OCI-LY3 (cell line): ENCODE measurements at regions not wholly inside any gene's neighbourhood (a gene's known extent, or its start where the extent isn't known, plus 50 kb on each side); places are given as distances from the start of the nearest gene placed in this dataset.

Source experiments
- EZH2phosphoT487 ChIP-seq: fragments of 200-600 bp; shearing (Covaris generic); IDR thresholded peaks from 2 replicates; pipeline ENCODE4 v1.6.1; 2018; ENCODE audit warnings: antibody characterized with exemption, mixed run types, low read depth
- TF ChIP-seq, protein P1 (sequence below): fragments of 200-600, 300-600 bp; sonication (generic); IDR thresholded peaks from 2 replicates; pipeline ENCODE4 v1.5.1; 2014; ENCODE audit warnings: antibody characterized with exemption, low read length, low read depth

DNA sequence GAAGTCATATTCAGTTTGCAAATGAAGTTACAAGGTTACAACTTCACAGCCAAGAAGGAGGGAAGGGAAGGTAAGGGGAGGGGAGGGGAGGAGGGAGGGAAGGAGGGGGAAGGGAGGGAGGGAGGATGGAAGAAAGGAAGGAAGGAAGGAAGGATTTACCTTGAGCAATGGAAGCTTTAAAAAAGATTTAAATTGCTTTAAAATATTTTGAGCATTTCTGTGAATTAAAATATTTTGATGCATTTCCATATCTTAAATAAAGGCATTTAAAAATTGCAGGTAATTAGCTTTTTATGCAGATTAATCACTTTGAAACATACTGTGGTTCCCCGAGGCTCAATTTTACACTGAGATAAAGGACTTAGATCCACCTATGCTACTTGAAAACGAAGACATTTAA lies 618.0 kb downstream of the TFAP2A start:
- TF ChIP-seq, protein P1, sequence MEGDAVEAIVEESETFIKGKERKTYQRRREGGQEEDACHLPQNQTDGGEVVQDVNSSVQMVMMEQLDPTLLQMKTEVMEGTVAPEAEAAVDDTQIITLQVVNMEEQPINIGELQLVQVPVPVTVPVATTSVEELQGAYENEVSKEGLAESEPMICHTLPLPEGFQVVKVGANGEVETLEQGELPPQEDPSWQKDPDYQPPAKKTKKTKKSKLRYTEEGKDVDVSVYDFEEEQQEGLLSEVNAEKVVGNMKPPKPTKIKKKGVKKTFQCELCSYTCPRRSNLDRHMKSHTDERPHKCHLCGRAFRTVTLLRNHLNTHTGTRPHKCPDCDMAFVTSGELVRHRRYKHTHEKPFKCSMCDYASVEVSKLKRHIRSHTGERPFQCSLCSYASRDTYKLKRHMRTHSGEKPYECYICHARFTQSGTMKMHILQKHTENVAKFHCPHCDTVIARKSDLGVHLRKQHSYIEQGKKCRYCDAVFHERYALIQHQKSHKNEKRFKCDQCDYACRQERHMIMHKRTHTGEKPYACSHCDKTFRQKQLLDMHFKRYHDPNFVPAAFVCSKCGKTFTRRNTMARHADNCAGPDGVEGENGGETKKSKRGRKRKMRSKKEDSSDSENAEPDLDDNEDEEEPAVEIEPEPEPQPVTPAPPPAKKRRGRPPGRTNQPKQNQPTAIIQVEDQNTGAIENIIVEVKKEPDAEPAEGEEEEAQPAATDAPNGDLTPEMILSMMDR: no peak
- TF ChIP-seq EZH2phosphoT487: no peak
